GM21825 (cell line): ENCODE measurements at regions not wholly inside any gene's neighbourhood (a gene's known extent, or its start where the extent isn't known, plus 50 kb on each side); places are given as distances from the start of the nearest gene placed in this dataset.

Source experiments
- ATAC-seq: cut with Tn5 transposase; IDR thresholded peaks from one replicate; pipeline ENCODE4 v1.9.1; 2021; ENCODE audit warnings: mild to moderate bottlenecking, moderate library complexity; ENCODE audit not compliant: unreplicated experiment

DNA sequence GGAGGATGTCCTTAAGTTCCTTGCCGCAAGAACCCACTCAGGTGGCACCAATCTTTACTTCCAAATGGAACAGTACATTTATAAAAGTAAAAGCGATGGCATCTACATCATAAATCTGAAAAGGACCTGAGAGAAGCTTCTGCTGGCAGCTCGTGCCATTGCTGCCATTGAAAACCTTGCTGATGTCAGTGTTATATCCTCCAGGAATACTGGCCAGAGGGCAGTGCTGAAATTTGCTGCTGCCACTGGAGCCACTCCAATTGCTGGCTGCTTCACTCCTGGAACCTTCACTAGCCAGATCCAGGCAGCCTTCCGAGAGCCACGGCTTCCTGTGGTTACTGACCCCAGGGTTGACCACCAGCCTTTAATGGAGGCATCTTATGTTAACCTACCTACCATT lies 191.7 kb downstream of the TRIM27 start:
- ATAC-seq = no peak

GRCh38 chr6:28734443-28734959 lies 189.3 kb downstream of the TRIM27 start:
- no peak for ATAC-seq

GRCh38 chr6:28736121-28736520 lies 187.7 kb downstream of the TRIM27 start:
- no peak for ATAC-seq

- ATAC-seq = no peak
These were observed 185.9 kb downstream of the TRIM27 start for GRCh38 chr6:28737750-28738395.

GRCh38 chr6:28738396-28738765 lies 185.4 kb downstream of the TRIM27 start:
- ATAC-seq = no peak

DNA sequence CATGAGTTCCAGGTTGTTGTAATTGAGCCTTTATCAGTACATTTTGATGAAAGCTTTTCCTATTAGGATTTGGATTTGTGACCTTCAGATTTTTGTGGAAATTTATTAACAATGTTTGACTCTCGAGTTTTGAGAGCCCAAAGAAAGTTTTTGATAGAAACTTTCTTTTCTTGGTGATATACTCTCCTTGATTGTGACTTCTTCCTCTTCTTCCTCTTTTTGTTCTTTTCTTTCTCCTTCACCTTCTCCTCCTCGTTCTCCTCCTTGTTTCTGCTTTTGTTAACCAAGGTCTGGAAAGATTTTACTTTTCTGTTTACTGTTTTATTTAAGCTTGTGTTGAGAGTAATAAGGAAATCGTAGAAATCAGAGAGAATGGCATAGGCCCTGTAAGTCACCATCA lies 182.4 kb downstream of the TRIM27 start:
- ATAC-seq = no peak

- ATAC-seq = no peak
These were observed 181.0 kb downstream of the TRIM27 start for GRCh38 chr6:28742668-28743270.

GRCh38 chr6:28743271-28743789 lies 180.5 kb downstream of the TRIM27 start:
- no peak for ATAC-seq

DNA sequence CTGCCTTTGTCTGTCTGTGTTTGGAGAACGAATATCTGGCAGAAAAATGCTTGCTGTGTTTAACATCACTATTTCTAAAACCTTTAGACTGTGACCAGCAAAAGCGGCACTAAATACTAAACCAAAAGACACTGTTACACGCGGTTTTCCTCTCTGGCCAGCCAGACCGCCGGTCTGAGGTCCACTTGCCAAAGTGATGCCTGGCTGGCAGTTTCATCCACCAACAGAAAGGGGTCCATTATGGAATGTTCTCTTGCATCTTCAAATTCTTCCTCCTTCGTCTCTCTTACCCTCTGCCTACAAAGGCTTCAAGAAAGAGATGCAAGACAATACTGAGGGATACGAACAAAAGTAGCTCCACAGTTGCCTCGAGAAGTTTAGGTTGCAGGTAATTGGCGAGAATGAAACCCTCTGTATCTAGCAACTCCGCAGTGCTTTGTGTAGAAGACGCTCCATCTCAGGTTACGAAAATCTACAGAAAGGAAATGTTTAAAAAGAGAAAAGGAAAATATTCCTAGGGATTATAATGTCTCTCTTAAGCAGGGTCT lies 176.6 kb downstream of the TRIM27 start:
- ATAC-seq = no peak

- ATAC-seq = no peak
These were observed 176.1 kb downstream of the TRIM27 start for GRCh38 chr6:28747631-28748157.

GRCh38 chr6:28748192-28748591 lies 175.6 kb downstream of the TRIM27 start:
- no peak for ATAC-seq

GRCh38 chr6:28750926-28751458 lies 172.8 kb downstream of the TRIM27 start:
- ATAC-seq = no peak

GRCh38 chr6:28751514-28751913 lies 172.3 kb downstream of the TRIM27 start:
- ATAC-seq = no peak

- no peak for ATAC-seq
These were observed 171.8 kb downstream of the TRIM27 start for GRCh38 chr6:28751963-28752350.

DNA sequence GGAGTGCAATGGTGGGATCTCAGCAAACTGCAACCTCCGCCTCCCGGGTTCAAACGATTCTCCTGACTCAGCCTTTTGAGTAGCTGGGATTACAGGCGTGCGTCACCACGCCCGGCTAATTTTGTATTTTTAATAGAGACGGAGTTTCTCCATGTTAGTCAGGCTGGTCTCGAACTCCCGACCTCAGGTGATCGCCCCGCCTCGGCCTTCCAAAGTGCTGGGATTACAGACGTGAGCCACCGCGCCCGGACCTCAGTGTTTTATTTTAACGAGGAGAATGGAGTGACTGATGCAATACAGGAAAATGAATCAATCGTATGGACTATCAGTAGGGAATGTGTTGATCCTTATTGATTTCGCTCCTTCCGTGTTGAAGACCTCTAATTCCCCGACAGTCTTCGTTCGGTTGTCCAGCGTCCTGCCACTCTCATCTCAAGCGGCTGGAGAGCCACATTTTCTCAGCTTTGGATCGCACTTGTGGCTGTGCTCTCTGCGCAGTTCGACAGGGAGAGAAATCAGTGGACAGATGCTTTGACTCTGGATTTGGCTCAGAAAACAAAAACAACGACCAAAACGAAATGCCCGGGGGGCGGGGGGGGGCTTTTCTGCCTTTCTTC lies 166.2 kb downstream of the TRIM27 start:
- no peak for ATAC-seq

DNA sequence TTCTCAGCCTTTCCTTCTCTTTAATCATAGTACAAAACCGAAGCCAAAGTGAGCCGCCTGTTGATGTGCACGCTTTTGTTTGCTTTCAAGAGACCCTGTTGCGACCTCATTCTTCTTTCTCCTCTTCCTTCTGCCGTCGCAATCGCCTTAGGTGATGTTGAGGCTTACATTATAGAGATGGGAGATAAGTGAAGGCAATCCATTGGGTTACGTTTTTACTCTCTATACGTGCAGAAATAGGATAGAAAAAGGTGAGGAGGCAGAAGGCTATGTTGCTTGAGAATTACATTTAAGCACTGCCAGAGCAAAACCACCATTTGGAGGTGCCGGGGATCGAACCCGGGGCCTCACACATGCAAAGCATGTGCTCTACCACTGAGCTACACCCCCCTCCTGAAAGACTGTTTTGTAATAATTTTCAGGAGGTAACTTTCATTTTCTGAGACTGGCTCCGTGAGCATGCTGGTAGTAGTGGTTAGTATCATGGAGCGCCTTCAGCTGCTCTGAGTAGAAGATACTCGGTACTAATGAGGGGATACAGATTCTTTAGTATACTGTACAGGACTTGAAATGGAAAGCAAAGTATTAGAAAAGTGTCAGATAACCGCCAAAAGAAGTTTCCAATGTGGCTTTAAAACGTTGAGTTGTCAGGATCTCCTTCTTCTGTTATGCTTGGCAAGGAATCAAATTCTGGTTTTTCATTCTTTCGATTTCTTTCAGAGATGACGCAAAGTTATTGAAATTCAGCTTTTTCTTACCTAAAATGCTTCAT lies 165.6 kb downstream of the TRIM27 start:
- ATAC-seq = no peak

DNA sequence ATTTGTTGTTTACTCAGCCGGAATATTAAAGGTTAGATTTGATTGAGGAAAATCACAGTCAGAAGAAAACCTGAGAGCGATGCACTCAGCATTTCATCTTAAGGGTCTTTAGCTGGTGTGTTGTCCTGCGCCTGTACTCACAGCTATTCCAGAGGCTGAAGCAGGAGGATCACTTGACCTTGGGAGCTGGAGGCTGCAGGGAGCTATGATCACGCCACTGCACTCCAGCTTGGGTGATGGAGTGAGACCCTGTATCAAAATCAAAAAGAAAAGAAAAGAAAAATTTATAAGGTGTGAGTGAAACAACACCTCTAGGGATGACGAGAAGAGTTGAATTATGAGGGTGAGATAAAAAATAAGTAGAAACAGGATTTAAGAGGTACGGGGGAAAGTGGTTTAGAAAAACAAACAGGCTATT lies 165.0 kb downstream of the TRIM27 start:
- ATAC-seq = no peak

DNA sequence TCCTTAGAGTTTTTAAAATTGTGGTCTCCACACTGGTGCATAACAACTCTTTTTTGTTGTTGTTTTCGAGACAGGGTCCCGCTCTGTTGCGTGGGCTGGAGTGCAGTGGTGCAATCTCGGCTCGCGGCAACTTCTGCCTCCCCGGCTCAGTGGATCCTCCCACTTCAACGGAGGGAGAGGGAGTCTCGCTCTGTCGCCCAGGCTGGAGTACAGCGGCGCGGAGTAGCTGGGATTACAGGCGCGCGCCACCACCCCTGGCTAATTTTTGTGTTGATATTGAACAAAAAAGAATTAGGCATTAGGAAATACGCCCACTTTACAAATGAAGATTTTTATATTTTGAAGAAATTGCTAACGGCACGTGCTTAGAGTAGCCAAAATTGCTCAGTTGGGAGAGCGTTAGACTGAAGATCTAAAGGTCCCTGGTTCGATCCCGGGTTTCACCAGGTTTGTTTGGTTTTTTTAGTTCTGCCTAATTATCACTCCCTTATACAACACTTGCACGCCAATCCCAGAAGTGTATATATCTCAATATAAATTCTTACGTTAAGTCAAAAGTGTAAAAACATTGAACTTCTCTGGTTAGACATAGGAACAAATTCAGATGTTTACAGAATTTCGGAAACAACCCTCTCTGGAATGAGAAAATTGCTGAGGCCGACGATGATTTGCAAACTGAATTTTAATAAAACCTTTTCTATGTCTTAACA lies 159.6 kb downstream of the TRIM27 start:
- ATAC-seq = no peak

- ATAC-seq = no peak
These were observed 159.0 kb downstream of the TRIM27 start for GRCh38 chr6:28764761-28765282.

DNA sequence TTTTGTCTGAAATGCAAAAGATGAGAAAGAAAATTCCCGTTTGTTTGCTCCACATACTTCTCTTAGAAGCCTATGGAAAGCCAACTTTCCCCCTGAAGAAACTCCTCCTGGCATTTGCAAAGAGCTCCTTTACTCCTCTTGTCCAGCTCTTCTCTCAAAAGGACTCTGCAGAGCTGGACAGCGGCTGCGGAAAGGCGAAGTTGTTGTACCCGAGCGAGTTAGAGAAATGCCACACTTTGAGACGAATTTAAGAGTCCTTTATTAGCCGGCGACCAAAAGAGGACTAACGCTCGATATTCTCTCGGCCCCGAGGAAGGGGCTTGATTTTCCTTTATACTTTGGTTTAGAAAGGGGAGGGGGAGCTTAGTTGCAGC lies 157.8 kb downstream of the TRIM27 start:
- ATAC-seq = no peak
